OCI-LY1 (cell line): ENCODE measurements at regions not wholly inside any gene's neighbourhood (a gene's known extent, or its start where the extent isn't known, plus 50 kb on each side); places are given as distances from the start of the nearest gene placed in this dataset.

Source experiments
- H2AFZ ChIP-seq: fragments of 200-600 bp; sonication (generic), shearing (Covaris generic); 2 replicates; pipeline ENCODE4 v1.6.0; 2014; ENCODE audit warnings: antibody characterized with exemption, mild to moderate bottlenecking, low read length
- H3F3A ChIP-seq: fragments of 200-600 bp; sonication (generic), shearing (Covaris generic); 2 replicates; pipeline ENCODE4 v1.6.0; 2014; ENCODE audit warnings: mild to moderate bottlenecking, antibody characterized with exemption, low read length, moderate library complexity; ENCODE audit not compliant: insufficient read depth
- H3K27ac ChIP-seq: fragments of 200-600 bp; sonication (generic); 2 replicates; pipeline ENCODE4 v1.5.1; 2014; ENCODE audit warnings: low read length, mixed run types, mild to moderate bottlenecking, low read depth; ENCODE audit not compliant: poor library complexity, severe bottlenecking
- H3K27me3 ChIP-seq: fragments of 200-600 bp; sonication (generic); 2 replicates; pipeline ENCODE4 v1.6.0; 2014; ENCODE audit warnings: antibody characterized with exemption, mild to moderate bottlenecking, low read length, moderate library complexity; ENCODE audit not compliant: insufficient read depth
- H3K36me3 ChIP-seq: fragments of 200-600 bp; sonication (generic); 2 replicates; pipeline ENCODE4 v1.6.1; 2014; ENCODE audit warnings: mild to moderate bottlenecking, antibody characterized with exemption, low read length, moderate library complexity, mixed read lengths; ENCODE audit not compliant: insufficient read depth
- H3K4me1 ChIP-seq: fragments of 200-600 bp; sonication (generic); 2 replicates; pipeline ENCODE4 v1.5.1; 2014; ENCODE audit warnings: mild to moderate bottlenecking, low read length, moderate library complexity; ENCODE audit not compliant: insufficient read depth, severe bottlenecking
- H3K4me2 ChIP-seq: fragments of 200-600 bp; sonication (generic), shearing (Covaris generic); 2 replicates; pipeline ENCODE4 v1.6.1; 2014; ENCODE audit warnings: low read length
- H3K4me3 ChIP-seq: fragments of 200-600 bp; sonication (generic); 2 replicates; pipeline ENCODE4 v1.5.1; 2014; ENCODE audit warnings: low read length, low read depth, mild to moderate bottlenecking, mixed read lengths; ENCODE audit not compliant: poor library complexity, severe bottlenecking
- H3K79me2 ChIP-seq: fragments of 200-600 bp; shearing (Covaris generic); 2 replicates; pipeline ENCODE4 v1.6.1; 2016; ENCODE audit warnings: mixed run types, low read length, mixed read lengths; ENCODE audit not compliant: insufficient read depth
- H3K9ac ChIP-seq: fragments of 200-600 bp; sonication (generic), shearing (Covaris generic); 2 replicates; pipeline ENCODE4 v1.6.1; 2014; ENCODE audit warnings: mild to moderate bottlenecking, low read length, mixed read lengths
- H3K9me2 ChIP-seq: fragments of 200-600 bp; sonication (generic), shearing (Covaris generic); 2 replicates; pipeline ENCODE4 v1.6.1; 2014; ENCODE audit warnings: low read depth, mild to moderate bottlenecking, low read length, mixed read lengths
- H3K9me3 ChIP-seq: fragments of 200-600 bp; shearing (Covaris generic); 2 replicates; pipeline ENCODE4 v1.6.1; 2014; ENCODE audit warnings: low read length, mixed read lengths
- H4K20me1 ChIP-seq: fragments of 200-600 bp; sonication (generic), shearing (Covaris generic); 2 replicates; pipeline ENCODE4 v1.6.0; 2016; ENCODE audit warnings: mild to moderate bottlenecking, low read length; ENCODE audit not compliant: insufficient read depth
- CTCF ChIP-seq: fragments of 200-600 bp; sonication (generic), shearing (Covaris generic); IDR thresholded peaks from 2 replicates; pipeline ENCODE4 v1.5.1; 2017; ENCODE audit warnings: mild to moderate bottlenecking, antibody characterized with exemption, low read length, moderate library complexity, mixed read lengths
- EZH2 ChIP-seq: fragments of 200-600 bp; sonication (generic), shearing (Covaris generic); IDR thresholded peaks from 2 replicates; pipeline ENCODE4 v1.8.0; 2017; ENCODE audit warnings: borderline replicate concordance, mixed run types, mild to moderate bottlenecking, antibody characterized with exemption, low read length, moderate library complexity, mixed read lengths

GRCh38 chr4:134028421-134028820 is 173.2 kb downstream of the PABPC4L start:
- Histone ChIP-seq H3K27me3 (no peaks in the 10 kb centered on the region), H3K4me2 (peak overlapping the region; percentile 16), H3F3A (0 out of 2 replicates have a peak, but pooled peaks cover 5% of the 10 kb centered on the region), H3K9ac (no peak overlapping the region), H3K27ac (peak overlapping the region; percentile 37), H2AFZ (no peak overlapping the region), H4K20me1 (no peaks in the 10 kb centered on the region), H3K79me2 (no peaks in the 10 kb centered on the region), H3K4me3 (no peak overlapping the region), H3K9me2 (no peaks in the 10 kb centered on the region; the same call in 1 of the 2 replicates), H3K9me3 (no peaks in the 10 kb centered on the region), H3K4me1 (peaks cover 15% of the 10 kb centered on the region), H3K36me3 (no peaks in the 10 kb centered on the region)
- TF ChIP-seq EZH2 (no peak), CTCF (no peak)

DNA sequence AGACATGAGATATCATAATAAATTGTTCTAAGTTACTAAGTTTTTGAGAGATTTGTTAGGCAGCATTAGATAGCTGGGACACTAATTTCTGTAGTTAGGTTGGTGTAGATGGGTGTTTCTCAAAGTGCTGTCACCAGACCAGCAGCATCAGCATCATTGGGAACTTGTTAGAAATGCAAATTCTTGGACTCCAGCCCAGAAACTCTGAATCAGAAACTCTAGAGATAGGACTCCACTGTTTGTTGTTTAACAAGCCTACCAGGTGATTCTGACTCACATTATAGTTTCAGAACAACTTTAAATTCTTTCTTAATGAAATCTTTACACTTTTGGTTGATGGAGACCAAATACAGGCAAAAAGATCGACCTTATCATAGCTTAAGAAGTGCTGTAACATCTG is 173.7 kb downstream of the PABPC4L start:
- H2AFZ ChIP-seq: no peak overlapping the region
- peak overlapping the region; percentile 16 for H3K4me2 ChIP-seq

DNA sequence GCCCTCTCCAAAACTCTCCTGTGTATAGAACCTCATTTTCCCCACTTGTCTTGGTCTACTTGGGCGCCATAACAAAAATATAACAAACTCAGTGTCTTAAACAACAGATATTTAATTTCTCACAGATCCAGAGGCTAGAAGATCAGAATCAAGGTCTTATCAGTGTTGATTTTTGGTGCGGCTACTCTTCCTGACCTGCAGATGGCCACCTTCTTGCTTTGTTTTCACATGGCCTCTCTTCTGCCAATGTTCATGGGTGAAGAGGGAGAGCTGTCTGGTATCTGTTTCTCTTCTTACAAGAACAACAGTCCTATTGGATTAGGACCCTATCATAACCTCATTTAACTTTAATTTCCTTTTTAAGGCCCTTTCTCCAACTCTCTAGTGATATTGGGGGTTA is 177.3 kb downstream of the PABPC4L start:
- H3K79me2 ChIP-seq: no peaks in the 10 kb centered on the region
- H3K4me2 ChIP-seq: no peak overlapping the region
- no peaks in the 10 kb centered on the region for H3K9me3 ChIP-seq
- H3K36me3 ChIP-seq: no peaks in the 10 kb centered on the region
- no peaks in the 10 kb centered on the region for H4K20me1 ChIP-seq
- H3K4me1 ChIP-seq: peaks cover 15% of the 10 kb centered on the region
- H3F3A ChIP-seq: 0 out of 2 replicates have a peak, but pooled peaks cover 5% of the 10 kb centered on the region
- no peak for TF ChIP-seq EZH2
- peak; percentile 54 for TF ChIP-seq CTCF
- H3K27me3 ChIP-seq: no peaks in the 10 kb centered on the region
- H3K27ac ChIP-seq: no peak overlapping the region
- no peak overlapping the region for H3K9ac ChIP-seq
- peak overlapping the region; percentile 94 for H2AFZ ChIP-seq
- H3K4me3 ChIP-seq: no peak overlapping the region
- no peaks in the 10 kb centered on the region; the same call in 1 of the 2 replicates for H3K9me2 ChIP-seq

More for the DNA sequence above, 173.7 kb downstream of the PABPC4L start:
- no peaks in the 10 kb centered on the region; the same call in 1 of the 2 replicates for H3K9me2 ChIP-seq
- no peaks in the 10 kb centered on the region for H3K36me3 ChIP-seq
- no peaks in the 10 kb centered on the region for H3K9me3 ChIP-seq
- H3K27ac ChIP-seq: peak overlapping the region; percentile 37
- no peak overlapping the region for H3K4me3 ChIP-seq
- H3F3A ChIP-seq: 0 out of 2 replicates have a peak, but pooled peaks cover 5% of the 10 kb centered on the region
- no peaks in the 10 kb centered on the region for H3K27me3 ChIP-seq
- H3K9ac ChIP-seq: no peak overlapping the region
- H3K4me1 ChIP-seq: peaks cover 15% of the 10 kb centered on the region
- no peaks in the 10 kb centered on the region for H3K79me2 ChIP-seq
- TF ChIP-seq CTCF (no peak), EZH2 (no peak)
- no peaks in the 10 kb centered on the region for H4K20me1 ChIP-seq
